NCI-H146 treated with DMSO at 0.1 percent for 48 hours (cell line): ENCODE measurements at regions not wholly inside any gene's neighbourhood (a gene's known extent, or its start where the extent isn't known, plus 50 kb on each side); places are given as distances from the start of the nearest gene placed in this dataset.
"Not testable (repeated sequence)": the region's sequence is repeated elsewhere in the genome, so short reads cannot be mapped to it uniquely, and the experiment has no call there.

Experiments used
- DNase-seq: peaks from one replicate; lab custom pipeline; 2025; ENCODE audit not compliant: unreplicated experiment; lab: John Stamatoyannopoulos, UW

- DNase-seq = peak; percentile 7
Measured at GRCh38 chr6:92114091-92114675, 1305.2 kb downstream of the EPHA7 start.

DNA sequence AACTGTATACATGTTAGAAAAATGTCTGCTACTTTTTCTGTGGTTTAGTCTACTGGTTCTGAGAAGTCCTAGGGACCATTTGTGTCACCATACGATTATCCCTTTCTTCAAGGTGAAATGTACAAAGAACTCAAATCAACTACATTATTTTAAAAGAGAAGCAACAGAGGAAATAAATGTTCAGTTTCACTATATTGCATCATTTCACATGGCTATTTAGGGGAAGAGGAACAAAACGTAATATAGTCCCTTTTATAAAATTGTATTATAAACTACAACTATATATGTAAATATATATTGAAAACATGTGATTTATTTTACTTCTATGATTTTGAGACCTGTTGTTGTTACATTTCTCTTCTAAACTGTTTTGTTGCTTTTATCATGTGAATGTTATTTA, 1308.0 kb downstream of the EPHA7 start:
- no peak for DNase-seq

- peak; percentile 72 for DNase-seq
Measured at GRCh38 chr6:92110403-92110802, 1309.0 kb downstream of the EPHA7 start.

- DNase-seq = no peak
Measured at GRCh38 chr6:92109956-92110355, 1309.4 kb downstream of the EPHA7 start.

GRCh38 chr6:92109256-92109655, 1310.1 kb downstream of the EPHA7 start:
- no peak for DNase-seq

DNA sequence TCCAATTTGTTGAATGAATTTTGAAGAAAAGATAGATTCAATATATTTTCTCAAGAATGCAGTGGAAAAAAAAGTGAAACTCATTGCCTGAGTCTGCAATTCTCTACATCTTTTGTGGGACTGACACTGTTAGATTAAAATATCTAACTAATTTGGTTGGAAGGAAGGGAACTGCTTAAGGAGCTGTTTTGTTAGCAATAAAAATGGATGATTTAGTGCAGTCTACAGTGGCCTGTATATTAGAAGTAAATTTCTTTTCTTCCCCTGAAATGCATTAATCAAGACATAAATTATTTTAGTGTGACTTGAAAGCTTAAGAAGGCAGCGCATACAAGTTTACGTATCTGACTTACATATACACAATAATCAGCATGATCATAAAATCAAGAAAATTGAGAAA, 1332.6 kb downstream of the EPHA7 start:
- DNase-seq = no peak

DNA sequence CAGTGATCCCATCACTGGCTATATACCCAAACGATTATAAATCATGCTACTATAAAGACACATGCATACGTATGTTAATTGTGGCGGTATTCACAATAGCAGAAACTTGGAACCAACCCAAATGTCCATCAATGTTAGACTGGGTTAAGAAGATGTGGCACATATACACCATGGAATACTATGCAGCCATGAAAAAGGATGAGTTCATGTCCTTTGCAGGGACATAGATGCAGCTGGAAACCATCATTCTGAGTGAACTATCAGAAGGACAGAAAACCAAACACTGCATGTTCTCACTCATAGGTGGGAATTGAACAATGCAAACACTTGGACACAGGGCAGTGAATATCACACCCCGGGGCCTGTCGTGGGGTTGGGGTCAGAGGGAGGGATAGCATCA, 1335.4 kb downstream of the EPHA7 start:
- not testable (repeated sequence) for DNase-seq

GRCh38 chr6:92072387-92072786, 1347.0 kb downstream of the EPHA7 start:
- DNase-seq = no peak

DNA sequence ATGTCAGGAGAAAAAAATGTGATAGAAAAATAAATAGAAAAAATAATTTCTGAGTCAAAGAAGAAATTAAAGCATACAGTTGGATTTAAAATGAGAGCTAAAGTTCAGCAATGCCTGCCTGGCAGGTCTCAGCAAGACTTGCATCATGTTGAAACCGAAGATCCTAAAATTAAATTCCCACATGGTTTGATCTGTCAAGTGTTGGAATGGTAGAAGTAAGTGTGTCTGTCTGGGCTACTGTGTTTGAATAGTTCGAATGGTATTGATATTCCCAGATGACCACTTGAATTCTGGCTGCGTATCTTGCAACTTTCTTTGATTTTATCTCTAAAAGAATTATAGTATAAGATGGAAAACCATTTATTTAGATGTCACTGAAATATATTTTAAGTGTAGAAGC, 1349.6 kb downstream of the EPHA7 start:
- no peak for DNase-seq

DNA sequence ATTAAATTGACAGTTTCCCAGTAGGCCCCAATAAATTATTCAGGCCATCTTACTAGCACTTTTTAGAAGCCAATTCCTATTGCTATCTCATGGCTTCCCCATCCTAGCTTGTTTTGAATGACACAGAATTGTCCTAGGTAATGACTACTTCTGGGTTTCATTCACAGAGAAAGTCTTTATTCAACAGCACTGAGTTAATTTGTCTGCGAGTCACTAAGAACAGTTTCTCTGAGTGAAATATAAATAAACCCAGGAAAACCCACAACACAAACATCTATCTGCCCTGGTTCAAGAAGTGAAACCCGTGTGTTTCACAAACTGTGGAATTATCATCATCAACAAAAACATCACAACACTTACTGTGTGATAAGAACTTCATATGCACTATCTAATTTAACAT, 1366.8 kb downstream of the EPHA7 start:
- no peak for DNase-seq

GRCh38 chr6:92050216-92050615, 1369.1 kb downstream of the EPHA7 start:
- DNase-seq = no peak

DNA sequence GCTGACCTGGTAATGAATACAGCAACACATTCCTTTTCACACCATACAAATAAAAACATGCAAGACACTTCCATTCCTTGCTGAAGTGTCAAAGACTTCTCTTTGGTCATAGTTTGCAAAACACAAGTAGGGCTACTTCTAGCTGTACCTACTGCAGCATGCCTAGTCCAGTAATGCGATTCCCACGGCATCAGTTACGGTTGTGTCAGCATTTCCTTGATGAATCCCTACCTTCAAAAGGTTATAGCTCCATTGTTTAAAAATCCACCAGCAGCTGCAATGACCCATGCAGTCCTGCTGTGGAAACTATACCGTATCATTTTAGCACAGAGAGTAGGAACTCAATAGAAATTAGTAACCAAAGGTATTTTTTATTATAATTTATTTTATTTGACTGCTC, 1371.5 kb downstream of the EPHA7 start:
- peak; percentile 39 for DNase-seq

DNA sequence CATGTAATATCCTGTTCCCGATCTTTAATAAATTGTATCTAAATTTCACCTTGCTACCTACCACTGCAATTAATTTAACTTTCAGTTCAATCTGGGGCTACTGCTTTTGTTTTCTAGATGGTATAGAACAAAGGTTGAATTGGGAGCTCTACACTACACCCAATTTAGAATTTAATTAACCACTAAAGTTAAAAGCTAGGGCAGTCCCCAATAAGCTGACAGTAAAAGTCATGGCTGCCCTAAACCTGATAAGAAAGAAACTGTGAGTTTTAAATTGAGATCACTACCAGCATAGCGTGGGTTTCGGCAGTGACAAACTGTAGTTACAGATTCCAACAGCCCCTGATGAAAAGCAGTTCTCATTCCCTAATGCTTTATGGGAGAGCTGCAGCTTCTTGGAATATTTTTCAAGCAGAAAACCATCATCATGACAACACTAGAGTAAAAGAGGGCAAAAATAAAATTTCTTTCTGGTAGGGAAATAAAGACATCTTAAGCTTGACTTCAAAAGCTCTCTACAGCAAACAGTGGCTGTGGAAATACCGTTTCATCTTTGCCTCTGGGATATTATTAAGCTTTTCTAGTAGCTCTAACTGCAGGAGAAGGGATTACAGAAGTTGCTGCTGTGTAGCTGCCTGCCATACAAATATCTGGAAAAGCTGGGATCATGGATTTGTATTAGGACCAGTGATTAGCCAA, 1372.1 kb downstream of the EPHA7 start:
- DNase-seq = no peak

GRCh38 chr6:92044312-92044711, 1375.0 kb downstream of the EPHA7 start:
- no peak for DNase-seq

DNA sequence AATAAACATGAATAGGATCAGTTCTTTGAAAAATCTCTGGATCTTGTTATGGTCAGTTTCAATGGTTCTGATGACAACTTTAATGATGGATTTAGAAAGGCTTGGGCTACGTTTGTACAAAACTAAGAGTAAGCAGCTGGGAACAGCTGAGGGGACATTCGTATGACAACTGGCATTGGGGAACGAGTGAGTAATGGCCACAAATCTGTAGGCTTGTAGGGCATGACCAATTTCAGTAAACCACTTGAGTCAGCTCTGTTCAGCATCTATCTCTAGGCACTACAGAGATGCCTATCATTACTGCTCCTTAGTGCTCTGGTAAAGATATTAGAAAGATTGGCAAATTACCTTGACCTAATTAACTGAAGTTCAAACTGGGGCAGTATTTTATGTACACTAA, 1375.6 kb downstream of the EPHA7 start:
- DNase-seq = no peak

DNA sequence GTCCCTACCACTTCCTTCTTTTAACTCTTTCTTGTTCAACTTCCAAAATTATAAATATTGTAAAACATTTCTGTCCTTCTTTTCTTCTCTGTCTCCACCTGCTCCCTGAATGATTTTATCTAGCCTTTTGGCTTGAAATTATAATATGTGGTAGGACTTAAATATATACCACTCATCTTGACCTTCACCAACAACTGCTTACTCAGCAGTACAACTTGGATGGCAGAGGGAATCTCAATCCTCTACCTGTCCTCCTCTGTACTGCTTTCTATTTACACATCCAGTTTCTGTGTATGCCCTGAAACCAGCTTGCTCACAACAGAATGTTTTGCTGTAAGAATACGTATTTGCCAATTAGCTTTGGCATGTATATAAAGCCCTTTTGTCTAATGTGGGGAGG, 1392.5 kb downstream of the EPHA7 start:
- DNase-seq = no peak

DNA sequence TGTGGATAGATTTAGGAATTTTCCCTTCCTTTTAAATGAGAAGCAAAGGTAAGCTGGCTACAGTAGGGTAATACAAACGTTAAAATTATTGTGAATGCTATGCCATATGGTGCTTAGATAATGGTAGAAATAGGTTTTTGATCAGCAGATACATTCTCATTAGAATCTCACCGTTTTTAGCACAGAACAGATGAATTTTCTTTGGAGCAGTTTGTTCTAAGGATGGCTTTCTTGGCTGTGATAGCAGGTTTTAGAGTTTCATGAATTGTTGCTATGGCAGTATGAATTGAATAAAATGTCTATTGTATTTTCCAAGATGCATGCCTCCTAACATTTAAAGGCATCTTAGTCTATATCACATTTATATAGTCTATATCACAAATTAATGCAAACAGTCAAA, 1394.5 kb downstream of the EPHA7 start:
- no peak for DNase-seq

GRCh38 chr6:92024110-92024509, 1395.2 kb downstream of the EPHA7 start:
- DNase-seq = peak; percentile 10

- no peak for DNase-seq
Measured at GRCh38 chr6:92023410-92023966, 1395.9 kb downstream of the EPHA7 start.

- DNase-seq = no peak
Measured at GRCh38 chr6:92011681-92012245, 1407.6 kb downstream of the EPHA7 start.

DNA sequence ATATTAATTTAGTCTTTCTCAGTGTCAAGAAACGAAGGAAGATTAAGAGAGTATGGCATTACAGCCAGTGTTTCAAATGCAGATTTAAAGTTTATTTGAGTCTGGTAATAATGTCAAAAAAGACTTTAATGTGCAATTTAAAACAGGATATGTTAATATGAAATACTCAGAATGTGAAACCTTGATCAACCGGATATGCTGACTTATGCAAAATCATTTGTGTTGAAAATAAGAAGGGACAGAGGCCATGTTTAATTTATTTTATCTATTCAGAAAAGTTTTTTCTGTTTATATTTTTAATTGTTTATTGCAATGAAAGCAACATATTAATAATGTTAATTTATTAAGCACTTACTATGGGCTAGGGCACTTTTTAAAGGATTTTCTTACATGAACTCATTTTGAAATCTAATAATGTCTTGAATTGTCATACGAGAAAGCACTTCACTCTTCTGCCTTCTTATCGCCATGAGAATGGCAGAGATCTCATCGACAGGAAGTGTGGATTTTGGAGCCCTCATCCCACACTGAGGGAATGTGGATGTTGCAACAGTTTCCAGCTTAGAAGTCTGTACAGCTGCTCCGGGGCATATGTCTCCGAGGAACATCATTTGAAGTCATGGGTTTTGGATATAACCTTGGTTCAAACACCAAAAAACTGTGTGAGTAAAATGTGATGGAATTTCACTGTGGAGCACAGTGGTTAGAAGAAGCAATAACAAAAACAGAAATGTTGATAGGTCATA, 1410.4 kb downstream of the EPHA7 start:
- no peak for DNase-seq

GRCh38 chr6:92000112-92000511, 1413.2 kb upstream of the MAP3K7 start:
- no peak for DNase-seq
